NOMO-1 treated with DMSO at 0.1 percent for 48 hours (cell line): ENCODE measurements at regions not wholly inside any gene's neighbourhood (a gene's known extent, or its start where the extent isn't known, plus 50 kb on each side); places are given as distances from the start of the nearest gene placed in this dataset.

Experiments
- DNase-seq: peaks from one replicate; lab custom pipeline; 2025; ENCODE audit not compliant: unreplicated experiment; lab: John Stamatoyannopoulos, UW

GRCh38 chr18:72692086-72692485 is 147.9 kb upstream of the CBLN2 start:
- no peak for DNase-seq

- no peak for DNase-seq
Observed at GRCh38 chr18:72687736-72688135, 143.6 kb upstream of the CBLN2 start.

- DNase-seq = no peak
Observed at GRCh38 chr18:72675394-72675793, 131.3 kb upstream of the CBLN2 start.

GRCh38 chr18:72674710-72675109 is 130.6 kb upstream of the CBLN2 start:
- no peak for DNase-seq

GRCh38 chr18:72673242-72673641 is 129.1 kb upstream of the CBLN2 start:
- no peak for DNase-seq

- peak; percentile 28 for DNase-seq
Observed at GRCh38 chr18:72672364-72673184, 128.4 kb upstream of the CBLN2 start.

GRCh38 chr18:72667932-72668331 is 123.8 kb upstream of the CBLN2 start:
- DNase-seq = no peak

- DNase-seq = no peak
Observed at GRCh38 chr18:72652990-72653593, 109.0 kb upstream of the CBLN2 start.

- DNase-seq = no peak
Observed at GRCh38 chr18:72651033-72651432, 106.9 kb upstream of the CBLN2 start.

- DNase-seq = no peak
Observed at GRCh38 chr18:72648481-72648960, 104.4 kb upstream of the CBLN2 start.

- no peak for DNase-seq
Observed at GRCh38 chr18:72648079-72648478, 103.9 kb upstream of the CBLN2 start.

GRCh38 chr18:72640557-72640956 is 96.4 kb upstream of the CBLN2 start:
- no peak for DNase-seq

GRCh38 chr18:72638376-72638775 is 94.2 kb upstream of the CBLN2 start:
- no peak for DNase-seq

GRCh38 chr18:72637721-72638120 is 93.6 kb upstream of the CBLN2 start:
- no peak for DNase-seq

GRCh38 chr18:72637299-72637698 is 93.2 kb upstream of the CBLN2 start:
- DNase-seq = no peak

GRCh38 chr18:72636611-72637010 is 92.5 kb upstream of the CBLN2 start:
- DNase-seq = no peak

GRCh38 chr18:72634500-72634899 is 90.4 kb upstream of the CBLN2 start:
- DNase-seq = no peak

- DNase-seq = no peak
Observed at GRCh38 chr18:72630991-72631390, 86.8 kb upstream of the CBLN2 start.

- no peak for DNase-seq
Observed at GRCh38 chr18:72623444-72623843, 79.3 kb upstream of the CBLN2 start.

GRCh38 chr18:72613534-72613930 is 69.4 kb upstream of the CBLN2 start:
- DNase-seq = no peak

GRCh38 chr18:72612894-72613533 is 68.9 kb upstream of the CBLN2 start:
- no peak for DNase-seq

- DNase-seq = no peak
Observed at GRCh38 chr18:72605376-72605775, 61.2 kb upstream of the CBLN2 start.
